GM18907 (cell line): ENCODE measurements at regions not wholly inside any gene's neighbourhood (a gene's known extent, or its start where the extent isn't known, plus 50 kb on each side); places are given as distances from the start of the nearest gene placed in this dataset.
"Not testable (repeated sequence)": the region's sequence is repeated elsewhere in the genome, so short reads cannot be mapped to it uniquely, and the experiment has no call there.

ENCODE experiments used
- ATAC-seq: cut with Tn5 transposase; IDR thresholded peaks from one replicate; pipeline ENCODE4 v1.9.1; 2021; ENCODE audit warnings: mild to moderate bottlenecking, moderate library complexity; ENCODE audit not compliant: unreplicated experiment

DNA sequence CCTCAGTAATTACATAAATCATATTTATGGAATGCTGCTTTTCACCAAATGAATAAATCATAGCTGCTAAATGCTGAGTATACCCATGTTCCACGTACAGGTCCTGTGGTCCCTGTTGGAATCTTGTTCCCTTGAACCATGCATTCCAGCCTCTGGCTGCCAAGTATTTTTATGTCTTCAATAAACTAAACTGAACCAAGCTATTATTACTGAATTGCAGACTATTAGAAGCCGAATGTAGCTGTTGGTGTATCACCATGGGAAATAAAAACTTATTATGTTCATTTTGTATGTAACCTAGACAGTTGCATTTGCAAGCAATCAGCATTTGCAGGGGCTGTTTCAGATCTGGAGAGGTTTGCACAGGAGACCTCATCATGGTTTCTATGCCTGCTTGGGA lies 362.4 kb downstream of the ADCYAP1 start:
- ATAC-seq, result no peak

DNA sequence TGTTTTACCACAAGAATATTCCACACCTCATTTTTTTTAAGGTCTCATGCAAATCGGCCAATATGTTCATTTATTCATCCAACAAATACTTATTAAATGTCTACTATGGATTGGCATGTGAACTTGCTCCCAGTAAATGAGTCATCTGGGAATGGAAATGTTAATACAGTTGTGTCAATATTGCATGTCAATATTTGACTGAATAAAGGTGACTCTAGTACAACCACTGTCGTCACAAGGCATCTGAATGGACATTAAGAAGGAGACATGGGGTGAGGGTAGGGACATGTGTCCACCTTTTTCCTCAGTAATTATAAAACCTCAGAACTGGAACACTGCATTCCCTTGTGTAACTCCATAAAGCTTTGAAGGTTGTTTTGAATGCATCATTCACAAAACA lies 365.4 kb downstream of the ADCYAP1 start:
- no peak for ATAC-seq

DNA sequence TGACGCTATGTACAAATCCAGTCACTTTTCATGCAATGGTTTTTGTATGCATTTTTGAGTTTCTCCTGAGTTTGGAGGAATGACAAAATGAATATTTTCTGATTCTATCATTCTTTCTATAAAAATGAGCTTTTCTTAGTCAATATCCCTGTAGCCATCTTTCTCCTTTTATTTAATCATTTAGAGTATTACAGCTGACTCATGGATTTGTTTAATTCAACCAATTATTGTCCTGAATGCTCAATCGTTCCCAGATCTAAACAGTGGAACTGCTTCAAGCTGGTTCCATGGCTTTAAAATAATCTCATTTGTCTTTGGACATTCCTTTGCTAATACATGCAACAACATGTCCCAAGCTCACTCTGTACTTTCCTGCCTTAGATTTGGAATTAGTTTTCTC lies 368.8 kb downstream of the ADCYAP1 start:
- no peak for ATAC-seq

DNA sequence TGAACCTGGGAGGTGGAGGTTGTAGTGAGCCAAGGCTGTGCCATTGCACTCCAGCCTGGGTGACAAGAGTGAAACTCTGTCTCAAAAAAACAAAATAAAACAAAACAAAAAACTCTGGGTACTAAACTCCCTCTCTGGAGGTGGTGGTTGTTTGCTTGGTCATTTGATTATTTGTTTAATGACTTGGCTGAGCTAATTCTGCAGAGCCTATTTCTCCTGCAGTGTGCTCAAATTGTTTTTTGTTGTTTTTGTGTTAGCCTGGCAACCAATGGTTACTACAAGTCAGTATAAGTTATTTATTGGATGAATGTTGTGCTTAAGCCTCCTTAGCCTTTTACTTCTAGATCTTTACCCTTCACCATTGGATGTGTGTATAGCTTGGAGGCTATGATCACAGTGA lies 387.5 kb downstream of the ADCYAP1 start:
- ATAC-seq, result no peak

DNA sequence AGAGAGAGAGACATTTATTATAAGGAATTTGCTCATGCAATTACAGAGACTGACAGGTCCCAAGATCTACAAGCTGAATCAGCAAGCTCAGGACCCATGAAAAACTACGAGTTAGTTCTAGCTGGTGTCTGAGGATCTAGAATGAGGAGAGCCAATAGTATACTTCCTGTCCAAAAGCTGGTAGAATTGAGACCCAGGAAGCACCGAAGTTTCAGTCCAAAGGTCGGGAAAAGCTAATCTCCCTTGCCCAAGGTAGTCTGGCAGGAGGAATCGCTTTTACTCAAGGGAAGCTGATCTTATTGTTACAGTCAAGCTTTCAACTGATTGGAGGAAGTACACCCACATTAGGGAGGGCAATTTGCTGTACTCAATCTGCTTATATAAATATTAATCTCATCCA lies 389.6 kb downstream of the ADCYAP1 start:
- ATAC-seq, result no peak

DNA sequence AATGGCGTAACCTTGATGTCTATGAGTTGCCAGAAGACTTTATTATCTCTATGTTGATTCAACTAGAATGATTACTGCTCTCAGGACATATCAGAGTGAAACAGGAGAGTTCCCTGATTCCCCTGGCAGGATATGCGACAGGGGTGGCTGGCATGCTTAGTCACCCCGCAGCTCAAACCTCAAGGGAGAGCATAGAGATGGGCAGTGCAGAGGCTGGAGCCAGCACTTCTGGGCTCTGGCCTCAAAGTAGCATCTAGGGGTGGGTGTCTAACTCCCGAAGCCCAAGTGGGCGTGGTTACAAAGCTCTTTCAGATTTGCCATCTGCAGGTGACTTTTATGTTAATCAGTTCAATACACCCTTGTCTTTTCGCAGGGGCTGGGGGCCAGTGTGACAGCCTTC lies 391.6 kb downstream of the ADCYAP1 start:
- no peak for ATAC-seq

DNA sequence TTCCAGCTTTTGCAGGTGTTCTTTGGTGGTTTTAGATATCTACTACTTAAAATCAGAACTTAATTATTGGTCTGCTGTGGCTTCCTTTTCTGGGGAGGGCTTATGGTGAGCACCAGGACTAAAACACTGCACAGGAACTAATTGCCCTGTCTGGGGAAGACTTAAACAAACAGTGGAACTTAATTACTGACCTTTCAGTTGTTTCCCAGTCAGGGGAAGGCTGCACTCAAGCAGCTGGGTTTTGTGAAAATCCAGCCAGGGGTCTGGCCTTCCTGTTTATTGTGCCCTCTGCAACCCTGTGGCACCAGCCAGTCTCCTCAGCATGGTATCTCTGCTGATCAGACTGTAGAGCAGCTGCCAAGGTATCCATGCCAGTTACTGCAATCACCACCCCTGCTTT lies 398.2 kb downstream of the ADCYAP1 start:
- no peak for ATAC-seq

DNA sequence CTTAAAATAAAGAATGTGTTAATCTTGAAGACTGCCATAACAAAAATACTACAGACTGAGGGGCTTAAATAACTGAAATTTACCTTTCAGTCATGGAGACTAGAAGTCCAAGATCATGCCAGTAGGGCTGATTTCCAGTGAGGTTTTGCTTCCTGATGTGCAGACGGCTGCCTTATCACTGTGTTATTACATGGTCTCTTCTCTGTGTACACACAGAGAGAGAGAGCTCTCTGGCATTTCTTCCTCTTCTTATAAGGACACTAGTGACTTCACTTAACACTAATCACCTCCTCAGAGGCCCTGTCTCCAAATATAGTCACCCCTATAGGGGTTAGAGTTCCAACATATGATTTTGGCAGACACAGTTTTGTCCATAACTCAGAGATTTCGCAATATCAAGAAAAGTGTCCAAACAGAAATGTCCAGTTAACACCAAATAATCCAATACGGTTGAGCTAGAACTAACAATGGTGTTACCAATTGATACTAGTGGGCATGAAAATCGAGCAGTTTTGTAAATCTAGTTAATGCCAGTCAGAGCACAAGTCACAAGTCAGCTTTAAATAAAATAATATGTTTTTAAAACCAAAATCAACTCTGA lies 399.8 kb downstream of the ADCYAP1 start:
- ATAC-seq, result no peak

DNA sequence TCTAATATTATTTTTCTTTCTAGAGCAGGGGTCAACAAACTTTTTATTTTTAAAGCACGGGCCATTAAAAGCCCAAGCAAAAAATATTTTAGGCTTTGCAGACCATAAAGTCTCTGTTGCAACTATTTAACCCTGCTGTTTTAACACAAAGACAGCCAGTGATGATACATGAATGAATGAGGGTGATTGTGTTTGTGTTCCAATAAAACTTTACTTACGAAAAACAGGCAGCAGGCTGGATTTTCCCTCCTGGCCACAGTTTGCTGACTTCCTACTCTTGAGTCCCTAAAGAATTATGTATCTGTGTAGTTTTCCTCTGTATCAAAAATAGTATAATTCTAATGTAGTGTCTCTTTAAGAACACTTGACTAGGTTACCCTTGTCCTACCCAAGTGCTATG lies 402.0 kb downstream of the ADCYAP1 start:
- no peak for ATAC-seq

DNA sequence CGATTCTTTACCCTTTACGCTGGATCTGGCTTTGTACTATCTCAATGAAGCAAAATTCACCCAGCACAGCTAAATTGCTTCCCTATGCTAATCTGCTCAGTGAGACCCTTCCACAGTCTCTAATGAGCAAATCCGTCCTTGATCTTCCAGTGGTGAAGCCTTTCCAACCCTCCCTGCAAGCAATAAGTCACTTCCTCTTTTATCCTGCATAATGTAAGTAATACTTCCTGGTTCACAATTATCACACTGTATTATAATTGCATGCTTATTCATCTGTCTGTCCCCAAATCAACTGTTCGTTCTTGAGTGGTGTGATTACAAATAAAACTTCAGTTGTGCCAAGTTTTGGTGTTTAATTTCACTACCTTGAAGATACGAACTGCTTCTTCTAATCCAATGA lies 404.0 kb downstream of the ADCYAP1 start:
- ATAC-seq, result no peak

DNA sequence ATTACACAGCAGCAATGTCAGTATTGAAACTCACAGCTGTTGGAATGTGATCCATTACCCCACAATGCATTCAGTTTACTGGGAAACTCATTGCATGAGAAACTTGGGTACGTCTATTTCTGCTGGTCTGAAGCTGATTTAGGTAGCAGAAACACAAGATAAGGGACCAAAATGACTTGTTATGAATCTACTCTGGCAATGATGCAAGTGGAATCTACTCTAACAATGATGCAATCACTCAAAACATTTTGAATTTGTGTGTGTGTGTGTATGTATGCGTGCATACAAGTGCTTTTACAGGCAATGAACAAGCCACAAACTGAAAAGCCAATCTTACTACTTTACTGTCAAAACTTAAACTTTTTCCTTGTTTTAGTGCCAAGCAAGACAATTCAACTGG lies 406.7 kb downstream of the ADCYAP1 start:
- no peak for ATAC-seq

DNA sequence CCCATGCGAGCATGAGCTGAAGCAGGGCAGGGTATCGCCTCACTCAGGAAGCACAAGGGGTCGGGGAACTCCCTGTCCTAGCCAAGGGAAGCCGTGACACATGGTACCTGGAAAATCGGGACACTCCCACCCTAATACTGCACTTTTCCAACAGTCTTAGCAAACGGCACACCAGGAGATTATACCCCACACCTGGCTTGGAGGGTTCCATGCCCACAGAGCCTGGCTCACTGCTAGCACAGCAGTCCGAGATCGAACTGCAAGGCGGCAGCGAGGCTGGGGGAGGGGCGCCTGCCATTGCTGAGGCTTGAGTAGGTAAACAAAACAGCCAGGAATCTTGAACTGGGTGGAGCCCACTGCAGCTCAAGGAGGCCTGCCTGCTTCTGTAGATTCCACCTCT lies 430.7 kb downstream of the ADCYAP1 start:
- ATAC-seq, result not testable (repeated sequence)

DNA sequence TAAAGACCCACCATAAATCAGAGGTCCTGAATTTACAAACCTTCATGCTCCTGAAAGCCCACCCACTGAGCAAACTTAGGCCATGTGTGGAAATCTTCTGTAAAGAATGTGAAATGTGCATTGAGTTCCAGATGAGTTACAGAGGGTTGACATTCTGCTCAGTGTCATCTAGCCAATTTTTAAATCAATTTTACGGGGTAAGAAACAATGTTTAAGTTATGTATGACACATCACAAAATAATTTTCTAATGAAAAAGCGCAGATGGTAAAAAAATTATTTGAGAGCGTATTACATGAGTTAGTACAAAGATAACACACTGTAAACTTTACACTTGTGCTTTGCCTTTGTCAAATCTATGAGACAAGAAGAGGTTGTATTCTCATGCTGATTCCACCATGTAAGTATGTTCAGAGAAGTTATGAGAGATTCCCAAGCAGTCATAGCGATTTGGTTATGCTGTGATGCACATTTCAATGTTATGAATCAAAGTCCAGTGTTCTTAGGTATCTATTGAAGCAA lies 446.3 kb downstream of the ADCYAP1 start:
- no peak for ATAC-seq

DNA sequence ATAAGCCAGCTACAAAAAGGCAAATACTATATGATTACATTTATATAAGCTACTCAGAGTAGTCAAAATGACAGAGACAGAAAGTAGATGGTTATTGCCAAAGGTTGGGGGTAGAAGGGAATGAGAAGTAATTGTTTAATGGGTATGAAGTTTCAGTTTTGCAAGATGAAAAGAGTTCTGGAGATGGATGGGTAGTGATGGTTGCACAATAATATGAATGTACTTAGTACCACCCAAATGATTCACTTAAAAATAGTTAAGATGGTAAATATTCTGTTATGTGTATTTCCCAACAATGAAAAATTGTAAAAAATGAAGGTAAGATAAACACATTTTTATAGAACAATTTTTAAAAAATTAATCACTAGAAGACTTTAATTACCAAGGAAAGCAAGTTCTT lies 448.4 kb downstream of the ADCYAP1 start:
- ATAC-seq, result no peak

DNA sequence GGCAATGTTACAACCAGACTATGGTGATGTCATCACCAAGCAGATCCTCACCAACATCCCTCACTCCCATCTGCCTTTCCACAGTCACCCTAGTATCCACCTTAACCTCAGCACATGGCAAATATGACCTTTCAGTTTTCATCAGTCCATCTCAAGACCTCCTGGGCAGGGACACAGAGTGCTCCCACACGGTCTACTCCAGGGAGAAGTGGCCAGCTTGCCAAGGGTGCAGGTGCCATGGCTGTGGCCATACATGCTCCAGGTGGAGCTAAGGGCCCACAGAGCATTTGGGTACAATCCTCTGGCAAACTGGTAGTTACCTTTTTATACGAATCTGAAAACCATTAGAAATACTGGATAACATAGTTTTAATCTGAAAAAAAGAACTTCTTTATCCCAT lies 453.1 kb downstream of the ADCYAP1 start:
- ATAC-seq, result no peak

DNA sequence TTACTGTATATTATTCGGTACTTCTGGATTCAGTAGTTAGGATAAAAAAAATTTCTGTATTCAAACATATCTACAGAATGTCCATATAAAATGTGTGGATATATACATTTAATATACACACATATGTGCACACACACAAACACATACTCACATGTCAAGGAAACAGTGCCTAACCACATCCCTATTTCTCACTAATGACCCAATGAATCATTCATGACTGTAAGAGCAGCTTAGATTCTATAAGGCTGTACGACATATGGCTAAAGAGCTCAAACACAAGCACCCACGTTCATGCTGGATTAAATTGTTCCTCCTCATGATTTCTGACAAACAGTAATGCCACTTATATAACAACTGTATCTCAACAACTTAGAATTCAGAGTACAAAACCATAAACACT lies 457.3 kb downstream of the ADCYAP1 start:
- ATAC-seq, result no peak

DNA sequence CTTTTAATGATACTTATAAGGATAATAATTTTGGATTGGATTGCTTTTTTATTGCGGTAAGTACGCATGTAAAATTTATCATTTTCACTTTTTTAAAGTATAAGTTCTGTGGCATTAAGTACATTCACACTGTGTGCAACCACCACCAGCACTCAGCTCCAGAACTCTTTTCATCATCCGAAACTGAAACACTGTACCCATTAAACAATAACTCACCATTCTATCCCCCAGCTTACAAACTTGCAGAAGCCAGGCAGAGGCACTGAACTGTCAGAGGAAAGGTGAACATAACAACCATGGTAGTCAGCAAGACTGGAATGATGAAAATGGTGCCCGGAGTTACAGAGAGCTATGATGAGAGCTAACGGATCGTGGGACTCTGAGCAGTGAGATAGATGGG lies 465.9 kb downstream of the ADCYAP1 start:
- ATAC-seq, result no peak

DNA sequence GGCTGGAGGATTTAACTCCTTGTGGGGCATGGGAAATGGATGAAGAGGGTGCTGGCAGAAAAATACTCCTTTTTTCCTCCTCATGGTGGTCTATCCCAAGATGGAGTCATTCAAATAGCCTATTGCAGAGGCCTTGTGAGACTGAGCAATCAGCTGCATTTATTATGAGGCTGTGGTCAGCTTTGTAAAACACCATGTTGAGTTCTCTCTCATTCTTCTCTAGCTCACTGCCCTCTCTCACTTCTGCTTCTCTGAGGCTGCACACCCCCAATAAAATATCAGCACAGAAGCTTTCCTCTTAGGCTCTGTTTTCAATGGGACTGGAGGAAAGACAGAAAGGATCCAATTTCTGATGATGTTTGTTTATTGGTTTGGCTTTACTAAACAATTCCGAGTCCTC lies 467.1 kb downstream of the ADCYAP1 start:
- ATAC-seq, result no peak

DNA sequence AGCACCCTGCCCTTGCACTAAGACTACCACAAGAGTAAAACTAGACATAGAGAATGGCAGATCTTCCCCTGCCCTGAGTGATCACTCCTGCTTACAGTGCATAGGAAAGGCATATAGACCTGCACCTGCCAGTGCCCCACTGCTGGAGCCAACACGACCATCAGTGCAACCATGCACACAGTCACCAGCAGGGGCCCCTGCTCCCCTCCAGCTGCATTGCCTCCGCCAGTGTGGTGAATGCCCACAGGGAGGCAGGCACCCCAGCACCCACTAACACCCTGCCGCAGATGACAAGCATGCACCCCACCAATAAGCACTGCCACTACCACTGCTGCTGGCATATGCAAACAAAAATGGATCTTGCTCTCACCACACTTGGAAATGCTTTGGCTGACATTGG lies 478.8 kb downstream of the ADCYAP1 start:
- no peak for ATAC-seq

DNA sequence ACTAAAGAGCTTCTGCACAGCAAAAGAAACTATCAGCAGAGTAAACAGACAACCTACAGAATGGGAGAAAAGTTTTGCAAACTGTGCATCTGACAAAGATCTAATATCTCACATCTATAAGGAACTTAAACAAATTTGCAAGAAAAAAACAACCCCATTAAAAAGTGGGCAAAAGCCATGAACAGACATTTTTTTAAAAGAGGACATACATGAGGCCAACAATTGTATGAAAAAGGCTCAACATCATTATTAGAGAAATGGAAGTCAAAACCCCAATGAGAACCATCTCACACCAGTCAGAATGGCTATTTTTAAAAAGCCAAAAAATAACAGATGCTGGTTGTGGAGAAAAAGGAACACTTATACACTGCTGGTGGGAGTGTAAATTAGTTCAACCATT lies 483.8 kb downstream of the ADCYAP1 start:
- not testable (repeated sequence) for ATAC-seq

DNA sequence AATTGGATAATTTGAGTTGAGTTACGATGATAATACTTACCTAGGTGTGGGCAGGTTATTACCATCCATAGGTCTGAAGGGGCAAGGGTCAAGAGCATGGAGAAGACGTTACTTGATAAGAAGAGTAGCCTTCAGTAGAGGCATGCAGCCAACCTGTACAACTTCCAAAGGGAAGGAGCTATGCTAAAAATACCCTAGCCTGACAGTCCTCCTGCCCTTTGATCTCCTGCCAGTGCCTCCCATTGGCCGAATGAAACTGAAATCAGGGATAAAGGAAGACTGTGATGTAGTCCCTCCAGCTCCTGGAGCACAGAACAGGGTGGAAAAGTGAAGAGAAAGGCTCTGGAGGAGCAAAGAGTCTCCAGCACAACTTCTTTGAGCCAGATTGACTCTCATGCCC lies 487.4 kb downstream of the ADCYAP1 start:
- ATAC-seq, result no peak

DNA sequence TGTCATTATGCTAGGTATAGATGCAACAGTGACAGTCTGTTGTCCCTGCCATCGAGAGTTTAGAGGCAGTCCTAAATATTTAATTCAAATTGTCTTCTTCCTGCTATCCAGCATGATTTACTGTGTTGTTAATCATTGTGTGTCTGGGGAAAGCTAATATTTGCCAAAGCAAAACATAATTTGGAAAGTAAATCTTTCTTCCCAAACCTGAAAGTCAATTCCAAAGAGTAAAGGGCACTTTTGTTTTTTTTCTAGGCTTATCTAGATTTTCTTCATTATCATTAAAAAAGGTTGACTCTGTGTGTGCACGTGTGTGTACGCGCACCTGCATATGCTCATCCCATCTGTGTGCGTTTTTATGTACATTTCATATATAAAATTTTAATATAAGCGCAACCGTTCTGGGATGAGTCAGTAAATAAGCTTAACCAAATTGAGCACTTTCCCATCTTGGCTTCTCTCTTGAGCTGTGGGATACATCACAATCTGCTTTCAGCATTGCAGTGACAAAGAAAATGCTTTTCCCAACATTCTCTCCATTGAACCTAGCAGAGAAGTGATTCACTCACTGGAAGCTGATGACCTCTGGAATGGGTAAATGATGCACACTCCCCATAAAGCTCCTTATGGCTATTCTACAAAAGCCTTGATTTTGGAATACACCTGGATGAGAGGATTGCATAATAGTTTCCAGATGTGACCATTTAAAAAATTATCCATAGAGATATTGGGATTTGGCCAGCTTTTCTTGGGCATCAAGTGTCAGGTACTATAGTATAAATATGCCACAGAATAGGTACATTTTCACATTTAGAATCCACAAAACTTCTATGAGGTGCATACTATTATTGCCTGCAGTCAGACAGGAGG lies 488.4 kb downstream of the ADCYAP1 start:
- ATAC-seq, result no peak
